ENCODE measurements at regions not wholly inside any gene's neighbourhood (a gene's known extent, or its start where the extent isn't known, plus 50 kb on each side); places are given as distances from the start of the nearest gene placed in this dataset.

GRCh38 chr10:120285408-120285807 is 171.6 kb upstream of the PLPP4 start:
- Histone ChIP-seq H3K4me1 (replicated peaks in 1 of 2; ENCODE audit: control insufficient read depth in 2 of 2, insufficient read depth in 2 of 2, low read length in 2 of 2) (no peaks in the 10 kb centered on the region), H3K4me3 (no peak overlapping the region), H3K9me1 (ENCODE audit: control insufficient read depth, insufficient read depth, low read length) (no peaks in the 10 kb centered on the region), H3K9me3 (replicated peaks; ENCODE audit: control insufficient read depth, insufficient read depth, low read depth, low read length) (no peaks in the 10 kb centered on the region), H3K27ac (ENCODE audit: extremely low read depth, low read depth, low read length) (no peak overlapping the region), H2AFZ (ENCODE audit: low read depth, low read length) (no peak overlapping the region), H3K79me2 (ENCODE audit: control insufficient read depth, insufficient read depth, low read length) (no peaks in the 10 kb centered on the region), H3K9ac (ENCODE audit: insufficient read depth in 1 of 2, low read depth in 2 of 2, low read length in 2 of 2) (no peak overlapping the region), H3K36me3 (ENCODE audit: control insufficient read depth, insufficient read depth, low read length) (no peaks in the 10 kb centered on the region), H3K27me3 (ENCODE audit: control insufficient read depth in 2 of 2, insufficient read depth in 2 of 2, low read length in 2 of 2) (no peaks in the 10 kb centered on the region), H3K4me2 (ENCODE audit: insufficient read depth, low read length) (no peak overlapping the region), H4K20me1 (replicated peaks; ENCODE audit: control insufficient read depth, insufficient read depth, low read length) (no peaks in the 10 kb centered on the region)
- 0% methylated on average over 6 of the region's 6 CpGs for WGBS (ENCODE audit: insufficient coverage, low coverage, missing lambda C conversion rate)
- POLR2A ChIA-PET = interaction anchor here (0.5 kb wide), 1 partner anchor 20 kb away, joined by 3 read pairs; no protein-coding TSS in a partner anchor
- CTCF ChIA-PET (ENCODE audit: low intra/inter-chr PET ratio) = no interaction called here
- no peak for FAIRE-seq
- no peak for ATAC-seq
- TF ChIP-seq KLF1 (tag; IDR thresholded peaks at IDR 0.05) = no peak
- TF ChIP-seq CBFB (CRISPR knock-in tag; IDR thresholded peaks at IDR 0.05) = no peak
- TF ChIP-seq NCOA4 (IDR thresholded peaks at IDR 0.05; ENCODE audit: partially characterized antibody) = no peak
- TF ChIP-seq CBX5 (IDR thresholded peaks at IDR 0.05; ENCODE audit: borderline replicate concordance, low read depth) = no peak
- TF ChIP-seq PURB (CRISPR knock-in tag; IDR thresholded peaks at IDR 0.05; ENCODE audit: low read depth) = no peak
- no peak for TF ChIP-seq CEBPZ (IDR thresholded peaks at IDR 0.05; ENCODE audit: borderline replicate concordance, low read depth, low read length)
- TF ChIP-seq ZFP30 (CRISPR knock-in tag; IDR thresholded peaks at IDR 0.05; ENCODE audit: borderline replicate concordance) = no peak
- TF ChIP-seq ZNF24 (IDR thresholded peaks at IDR 0.05) = no peak
- TF ChIP-seq SIX5 (IDR thresholded peaks at IDR 0.05; ENCODE audit: borderline replicate concordance in 1 of 2, insufficient read depth in 1 of 2, low read depth in 1 of 2, low read length in 2 of 2) = no peak
- TF ChIP-seq ZNF184 (CRISPR knock-in tag; IDR thresholded peaks at IDR 0.05) = no peak
- TF ChIP-seq NCOR1 (IDR thresholded peaks at IDR 0.05) = no peak
- TF ChIP-seq KDM1A (IDR thresholded peaks at IDR 0.05) = no peak
- TF ChIP-seq JUN (IDR thresholded peaks at IDR 0.05; ENCODE audit: borderline replicate concordance, low read depth, low read length) = no peak
- no peak for TF ChIP-seq JUN (CRISPR knock-in tag; IDR thresholded peaks at IDR 0.05; ENCODE audit: borderline replicate concordance)
- no peak for DNase-seq (ENCODE audit: extremely low read depth in 1 of 4, low spot score in 3 of 4)
- BruUV-seq (replicated peaks) = no TSS peak
- in situ Hi-C loops (cut with MboI) = no loop called here
- intact Hi-C loops (cut with micrococcal nuclease) = no loop called here
